Daoy (cell line): ENCODE measurements at regions not wholly inside any gene's neighbourhood (a gene's known extent, or its start where the extent isn't known, plus 50 kb on each side); places are given as distances from the start of the nearest gene placed in this dataset.
"Not testable (repeated sequence)": the region's sequence is repeated elsewhere in the genome, so short reads cannot be mapped to it uniquely, and the experiment has no call there.

ENCODE experiments used
- DNase-seq: peaks from one replicate; pipeline ENCODE4 v3.0.0-alpha.2; 2015; ENCODE audit warnings: low read depth

DNA sequence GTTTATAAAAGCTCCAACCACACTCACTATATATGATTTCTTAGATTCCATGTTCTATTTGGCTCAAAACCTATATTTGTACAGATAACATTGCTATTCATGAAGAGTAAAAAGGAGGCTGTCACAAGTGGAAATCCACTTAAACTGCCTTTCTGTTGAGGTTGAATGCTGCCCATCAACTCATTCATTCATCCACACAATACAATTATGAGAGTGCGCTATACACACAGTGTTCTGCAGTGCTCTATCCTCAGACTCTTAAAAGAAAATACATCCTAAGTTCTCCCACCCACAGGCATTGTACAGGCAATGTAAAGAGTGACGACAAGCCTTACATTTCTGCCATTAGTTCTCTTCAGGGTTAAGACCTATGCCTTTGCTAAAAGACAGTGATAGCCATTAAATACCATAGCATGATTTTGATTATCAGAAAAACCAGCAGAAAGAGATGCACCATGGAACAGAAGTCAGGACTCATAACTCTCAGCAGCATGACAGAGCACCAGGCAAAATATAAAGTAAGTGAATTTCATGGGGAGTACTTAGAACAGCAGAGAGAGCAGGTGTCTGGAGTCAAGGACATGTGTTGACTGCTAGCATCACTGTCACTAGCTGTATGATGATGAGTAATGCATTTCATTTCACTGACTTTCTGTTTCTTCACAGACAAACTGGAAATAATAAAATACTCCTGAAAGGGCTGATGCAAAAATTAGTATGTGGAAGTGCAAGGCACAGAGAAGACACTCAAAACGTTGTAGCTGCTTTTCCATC is 218.0 kb downstream of the RBM26 start:
- no peak for DNase-seq

GRCh38 chr13:79185580-79185979 is 220.5 kb downstream of the RBM26 start:
- DNase-seq = no peak

DNA sequence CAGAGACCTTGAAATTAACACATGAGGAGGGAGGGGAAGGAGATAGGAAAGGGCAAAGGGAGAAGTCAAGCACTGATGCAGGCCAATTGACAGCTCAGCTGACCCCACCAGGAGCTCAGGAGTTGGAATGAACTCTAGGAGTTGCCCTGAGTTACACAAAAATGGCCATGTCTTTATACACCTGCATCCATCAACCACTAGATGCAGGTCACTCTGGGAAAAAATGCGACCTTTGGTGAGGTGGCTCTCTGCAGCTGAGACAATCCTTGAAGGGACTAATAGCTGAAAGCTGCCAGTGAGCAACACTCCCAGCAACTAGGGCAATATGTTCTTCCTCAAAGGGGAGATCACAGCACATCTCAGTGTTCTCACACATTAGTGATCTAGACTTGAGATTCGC is 222.8 kb downstream of the RBM26 start:
- DNase-seq = no peak

DNA sequence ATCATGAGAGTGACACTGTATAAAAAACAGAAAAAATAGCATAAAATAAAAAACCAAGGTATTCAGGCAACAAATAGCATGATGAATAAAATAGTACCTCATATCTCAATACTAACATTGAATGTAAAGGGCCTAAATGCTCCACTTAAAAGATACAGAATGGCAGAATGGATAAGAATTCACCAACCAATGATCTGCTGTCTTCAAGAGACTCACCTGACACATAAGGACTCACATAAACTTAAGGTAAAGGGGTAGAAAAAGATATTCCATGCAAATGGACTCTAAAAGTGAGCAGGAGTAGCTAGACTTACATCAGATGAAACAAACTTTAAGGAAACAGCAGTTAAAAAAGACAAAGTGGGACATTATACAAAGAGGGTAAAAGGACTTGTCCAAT is 232.4 kb downstream of the RBM26 start:
- DNase-seq = not testable (repeated sequence)

DNA sequence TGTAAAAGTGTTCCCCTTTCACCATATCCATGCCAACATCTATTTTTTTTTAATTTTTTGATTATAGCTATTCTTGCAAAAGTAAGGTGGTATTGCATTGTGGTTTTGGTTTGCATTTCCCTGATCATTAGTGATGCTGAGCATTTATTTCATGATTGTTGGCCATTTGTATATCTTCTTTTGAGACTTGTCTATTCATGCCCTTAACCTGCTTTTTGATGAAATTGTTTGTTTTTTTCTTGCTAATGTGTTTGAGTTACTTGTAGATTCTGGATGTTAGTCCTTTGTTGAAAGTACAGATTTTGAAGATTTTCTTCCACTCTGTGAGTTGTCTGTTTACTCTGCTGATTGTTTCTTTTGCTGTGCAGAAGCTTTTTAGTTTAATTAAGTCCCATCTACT is 233.1 kb downstream of the RBM26 start:
- not testable (repeated sequence) for DNase-seq

DNA sequence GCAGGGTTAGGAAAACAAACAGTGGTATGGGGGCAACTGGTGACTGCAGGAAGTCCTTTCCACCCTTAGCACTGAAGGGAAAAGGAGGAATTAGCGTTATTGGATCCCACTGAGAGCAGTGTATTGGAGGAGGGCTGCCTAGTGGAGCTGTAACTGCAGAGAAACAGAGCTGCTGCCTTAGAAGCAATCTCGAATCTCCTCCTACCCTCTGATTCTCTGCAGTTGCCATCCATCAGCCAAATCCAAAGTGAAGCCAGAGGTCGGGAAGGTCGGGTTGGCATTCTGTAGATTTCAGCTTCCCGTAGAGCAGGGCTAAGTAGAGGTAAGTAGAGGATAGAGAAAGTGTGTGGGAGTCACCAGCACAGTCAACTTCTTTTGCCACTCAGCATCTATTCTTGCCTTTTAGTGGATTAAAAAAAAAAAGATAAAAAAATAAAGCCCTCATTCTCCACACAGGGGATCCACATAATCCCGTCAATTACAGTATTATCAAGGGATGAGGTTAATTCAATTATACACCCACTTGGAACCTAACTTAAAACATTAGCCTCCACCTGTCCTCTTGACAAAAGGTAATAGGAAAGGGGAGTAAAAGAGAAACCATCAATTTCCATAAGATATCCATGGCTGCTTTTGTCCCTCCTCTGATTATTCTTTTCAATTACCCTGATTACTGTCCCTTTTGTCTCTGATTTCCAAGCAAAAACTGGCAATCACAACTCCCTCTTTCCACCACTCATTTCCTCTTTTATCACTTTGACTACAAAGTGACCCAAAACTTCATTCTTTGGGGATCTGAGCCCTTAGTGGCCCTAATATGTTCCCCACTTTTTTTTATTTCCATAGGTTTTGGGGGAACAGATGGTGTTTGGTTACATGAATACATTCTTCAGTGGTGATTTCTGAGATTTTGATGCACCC is 234.7 kb downstream of the RBM26 start:
- no peak for DNase-seq

- no peak for DNase-seq
These were observed 245.2 kb downstream of the RBM26 start for GRCh38 chr13:79160818-79161217.

- DNase-seq = no peak
These were observed 250.2 kb downstream of the RBM26 start for GRCh38 chr13:79155883-79156282.

- DNase-seq = no peak
These were observed 256.8 kb downstream of the RBM26 start for GRCh38 chr13:79149210-79149609.

GRCh38 chr13:79141082-79141481 is 265.0 kb downstream of the RBM26 start:
- DNase-seq = no peak

GRCh38 chr13:79128158-79128557 is 277.9 kb downstream of the RBM26 start:
- DNase-seq = peak; percentile 82

GRCh38 chr13:79126706-79127105 is 279.3 kb downstream of the RBM26 start:
- DNase-seq = no peak

GRCh38 chr13:79124183-79124582 is 281.9 kb downstream of the RBM26 start:
- no peak for DNase-seq

- DNase-seq = no peak
These were observed 284.8 kb downstream of the RBM26 start for GRCh38 chr13:79121286-79121685.

GRCh38 chr13:79119578-79120107 is 286.4 kb downstream of the RBM26 start:
- no peak for DNase-seq

DNA sequence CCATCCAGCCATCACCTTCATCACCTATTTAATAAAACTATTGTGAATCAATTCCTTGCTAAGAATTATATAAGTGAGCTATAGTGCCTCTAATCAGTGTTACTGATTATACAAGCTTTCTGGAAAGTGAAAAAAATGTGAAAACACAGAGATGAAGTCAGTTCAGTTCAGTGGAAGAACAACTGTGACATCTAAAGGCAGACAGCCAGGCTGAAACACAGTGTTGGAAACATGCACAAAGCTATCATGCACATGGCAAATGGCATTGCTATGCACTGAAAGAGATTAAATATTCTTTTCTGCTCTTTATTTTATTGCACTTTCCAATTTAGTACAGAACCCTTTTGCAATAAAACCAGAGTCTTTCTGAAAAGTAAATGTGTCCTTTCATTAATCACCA is 294.0 kb downstream of the RBM26 start:
- DNase-seq = no peak

GRCh38 chr13:79108914-79109643 is 297.0 kb downstream of the RBM26 start:
- DNase-seq = no peak

DNA sequence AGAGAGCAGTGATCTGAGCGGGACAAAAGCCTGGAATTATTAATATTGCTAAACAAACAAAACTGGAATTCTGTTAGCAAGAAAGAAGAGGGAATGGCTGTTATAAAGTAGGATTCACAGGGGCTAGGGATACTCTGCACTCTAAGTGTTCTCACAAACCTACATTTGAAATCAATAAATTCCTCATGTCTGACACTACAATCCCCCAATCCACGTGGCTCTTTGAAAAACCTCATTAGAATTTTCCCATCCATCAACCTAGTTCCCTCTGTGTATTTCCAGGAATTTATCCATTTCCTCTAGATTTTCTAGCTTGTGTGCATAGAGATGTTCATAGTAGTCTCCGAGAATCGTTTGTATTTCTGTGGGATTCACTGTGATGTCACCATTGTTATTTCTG is 307.5 kb downstream of the RBM26 start:
- no peak for DNase-seq

DNA sequence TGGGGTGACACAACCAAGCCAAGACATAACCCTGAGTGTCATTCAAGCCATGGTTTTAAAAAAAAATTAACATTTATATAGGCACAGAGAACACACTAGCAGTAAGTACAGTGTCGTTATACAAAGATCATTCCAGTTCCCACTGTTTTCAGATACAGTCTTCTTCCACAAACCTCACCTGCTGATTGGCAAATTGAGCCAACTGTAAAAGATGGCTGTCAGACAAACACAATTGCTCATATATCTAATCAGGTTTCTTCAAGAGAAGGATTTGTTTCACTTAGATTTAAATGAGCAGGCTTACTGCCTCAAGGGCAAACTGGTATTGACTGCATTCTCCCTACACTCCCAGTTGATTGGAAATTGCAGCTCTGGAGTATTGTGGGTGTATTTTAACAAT is 308.9 kb downstream of the RBM26 start:
- DNase-seq = no peak

DNA sequence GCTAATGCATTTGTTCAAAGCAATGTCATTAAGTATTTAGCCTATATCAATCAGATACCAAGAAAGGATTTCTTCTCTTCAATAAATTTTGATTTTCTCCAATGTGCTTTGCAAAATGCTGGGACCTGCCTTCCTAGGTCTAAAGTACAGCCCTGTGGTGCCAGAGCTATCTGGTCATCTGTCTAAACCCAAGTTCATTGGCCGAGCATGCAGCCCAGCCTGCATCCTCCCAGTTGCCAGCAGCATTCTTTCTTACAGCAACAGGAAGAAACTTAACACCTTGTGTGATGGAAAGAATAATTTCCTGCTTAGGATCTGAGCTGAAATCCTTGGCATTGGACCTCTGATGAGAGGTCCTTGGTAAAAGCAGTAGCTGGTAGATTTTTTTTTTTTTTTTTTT is 310.0 kb downstream of the RBM26 start:
- no peak for DNase-seq

DNA sequence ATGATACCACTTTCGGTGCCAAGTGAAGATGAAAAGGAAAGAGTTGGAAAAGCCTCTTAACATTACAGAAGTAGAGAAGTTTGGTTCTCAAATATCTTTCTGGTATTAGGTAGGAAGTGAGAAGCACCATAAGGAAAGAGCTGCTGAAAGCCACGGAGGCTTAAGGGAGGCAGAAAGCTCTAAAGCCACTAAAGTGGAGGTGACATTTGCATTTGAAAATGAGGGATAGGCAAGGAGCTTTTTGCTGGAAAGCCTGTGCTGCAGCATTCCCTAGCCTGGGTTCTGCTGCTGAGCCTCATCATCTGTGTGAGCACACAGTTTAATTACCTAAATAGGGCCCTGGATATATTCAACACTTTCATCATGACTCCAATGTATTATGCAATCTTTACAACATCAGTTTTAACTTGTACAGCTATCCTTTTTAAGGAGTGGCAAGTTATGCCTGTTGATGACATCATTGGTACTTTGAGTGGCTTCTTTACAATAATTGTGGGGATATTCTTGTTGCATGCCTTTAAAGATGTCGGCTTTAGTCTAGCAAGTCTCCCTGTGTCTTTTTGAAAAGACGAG is 315.4 kb downstream of the RBM26 start:
- DNase-seq = no peak
